ENCODE measurements at regions not wholly inside any gene's neighbourhood (a gene's known extent, or its start where the extent isn't known, plus 50 kb on each side); places are given as distances from the start of the nearest gene placed in this dataset.

- no peak for TF ChIP-seq CTCF (IDR thresholded peaks at IDR 0.05; ENCODE audit: low read depth, low read length)
- no peak for TF ChIP-seq EZH2phosphoT487 (IDR thresholded peaks at IDR 0.05; ENCODE audit: low read depth)
Observed at GRCh38 chr10:35986756-35987502, 344.8 kb upstream of the FZD8 start.

Data from OCI-LY3 (cell line).